ENCODE measurements at regions not wholly inside any gene's neighbourhood (a gene's known extent, or its start where the extent isn't known, plus 50 kb on each side); places are given as distances from the start of the nearest gene placed in this dataset.

DNA sequence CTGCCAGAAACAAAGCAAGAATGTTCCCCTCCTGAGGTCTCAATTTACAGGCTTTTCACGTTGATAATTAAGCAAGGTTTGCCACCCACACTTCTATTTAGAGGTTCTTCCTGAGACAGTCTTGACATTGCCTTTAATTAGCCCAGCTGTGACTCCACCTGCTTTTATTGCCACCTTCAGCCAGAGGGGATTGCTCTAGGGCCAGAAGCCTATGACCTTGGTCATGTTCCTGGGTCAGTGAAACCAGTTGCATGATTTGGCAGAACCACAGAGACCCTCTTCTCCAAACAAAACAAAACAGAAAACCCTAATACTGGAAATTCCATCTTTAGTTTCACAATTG, 89.8 kb downstream of the APIP start:
- no peaks in the 10 kb centered on the region for H3K36me3 Mint-ChIP-seq (ENCODE audit: low read depth)

GRCh38 chr11:34825670-34826383, 90.4 kb downstream of the APIP start:
- H3K4me3 ChIP-seq (ENCODE audit: low read length): no peak overlapping the region
- H3K27ac Mint-ChIP-seq: no peak overlapping the region
- H3K27me3 Mint-ChIP-seq: peaks cover 4% of the 10 kb centered on the region
- no peaks in the 10 kb centered on the region for H3K9me3 ChIP-seq (ENCODE audit: control insufficient read depth in 1 of 2, insufficient read depth in 1 of 2, low read length in 2 of 2)
- no peak for ATAC-seq (ENCODE audit: poor library complexity)
- TF ChIP-seq, protein P1, sequence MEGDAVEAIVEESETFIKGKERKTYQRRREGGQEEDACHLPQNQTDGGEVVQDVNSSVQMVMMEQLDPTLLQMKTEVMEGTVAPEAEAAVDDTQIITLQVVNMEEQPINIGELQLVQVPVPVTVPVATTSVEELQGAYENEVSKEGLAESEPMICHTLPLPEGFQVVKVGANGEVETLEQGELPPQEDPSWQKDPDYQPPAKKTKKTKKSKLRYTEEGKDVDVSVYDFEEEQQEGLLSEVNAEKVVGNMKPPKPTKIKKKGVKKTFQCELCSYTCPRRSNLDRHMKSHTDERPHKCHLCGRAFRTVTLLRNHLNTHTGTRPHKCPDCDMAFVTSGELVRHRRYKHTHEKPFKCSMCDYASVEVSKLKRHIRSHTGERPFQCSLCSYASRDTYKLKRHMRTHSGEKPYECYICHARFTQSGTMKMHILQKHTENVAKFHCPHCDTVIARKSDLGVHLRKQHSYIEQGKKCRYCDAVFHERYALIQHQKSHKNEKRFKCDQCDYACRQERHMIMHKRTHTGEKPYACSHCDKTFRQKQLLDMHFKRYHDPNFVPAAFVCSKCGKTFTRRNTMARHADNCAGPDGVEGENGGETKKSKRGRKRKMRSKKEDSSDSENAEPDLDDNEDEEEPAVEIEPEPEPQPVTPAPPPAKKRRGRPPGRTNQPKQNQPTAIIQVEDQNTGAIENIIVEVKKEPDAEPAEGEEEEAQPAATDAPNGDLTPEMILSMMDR (IDR thresholded peaks at IDR 0.05): no peak
- no peaks in the 10 kb centered on the region for H3K36me3 ChIP-seq (ENCODE audit: insufficient read depth, low read length)
- no peaks in the 10 kb centered on the region for H3K36me3 Mint-ChIP-seq (ENCODE audit: low read depth)
- peaks cover 2% of the 10 kb centered on the region for H3K4me1 Mint-ChIP-seq (ENCODE audit: low read depth)
- H3K9me3 Mint-ChIP-seq: no peaks in the 10 kb centered on the region
- DNase-seq: no peak
- POLR2A ChIA-PET: no interaction called here
- H3K4me1 ChIP-seq (ENCODE audit: insufficient read depth, low read length): no peaks in the 10 kb centered on the region
- no peak overlapping the region for H3K4me3 Mint-ChIP-seq
- no peak overlapping the region for H3K27ac ChIP-seq (ENCODE audit: low read depth in 1 of 2, low read length in 2 of 2)
- CTCF ChIA-PET: no interaction called here
- intact Hi-C loops (cut with DNase I, micrococcal nuclease): no loop called here
- H3K27me3 ChIP-seq (ENCODE audit: control insufficient read depth in 1 of 2, insufficient read depth in 2 of 2, low read length in 2 of 2): peaks cover 0 to 10% of the 10 kb centered on the region in 2 experiments

More for the DNA sequence above, 89.8 kb downstream of the APIP start:
- no peak for DNase-seq
- Histone ChIP-seq H3K4me1 (ENCODE audit: insufficient read depth, low read length) (no peaks in the 10 kb centered on the region), H3K9me3 (ENCODE audit: control insufficient read depth in 1 of 2, insufficient read depth in 1 of 2, low read length in 2 of 2) (no peaks in the 10 kb centered on the region), H3K27me3 (ENCODE audit: control insufficient read depth in 1 of 2, insufficient read depth in 2 of 2, low read length in 2 of 2) (peaks cover 0 to 10% of the 10 kb centered on the region in 2 experiments), H3K27ac (ENCODE audit: low read depth in 1 of 2, low read length in 2 of 2) (no peak overlapping the region), H3K36me3 (ENCODE audit: insufficient read depth, low read length) (no peaks in the 10 kb centered on the region), H3K4me3 (ENCODE audit: low read length) (no peak overlapping the region)
- H3K4me1 Mint-ChIP-seq (ENCODE audit: low read depth): no peaks in the 10 kb centered on the region
- intact Hi-C loops (cut with DNase I, micrococcal nuclease): no loop called here
- ChIA-PET POLR2A (no interaction called here), CTCF (no interaction called here)
- TF ChIP-seq, protein P1 (IDR thresholded peaks at IDR 0.05): no peak
- peaks cover 4% of the 10 kb centered on the region for H3K27me3 Mint-ChIP-seq
- H3K9me3 Mint-ChIP-seq: no peaks in the 10 kb centered on the region
- ATAC-seq (ENCODE audit: poor library complexity): no peak
- no peak overlapping the region for H3K27ac Mint-ChIP-seq
- no peak overlapping the region for H3K4me3 Mint-ChIP-seq

DNA sequence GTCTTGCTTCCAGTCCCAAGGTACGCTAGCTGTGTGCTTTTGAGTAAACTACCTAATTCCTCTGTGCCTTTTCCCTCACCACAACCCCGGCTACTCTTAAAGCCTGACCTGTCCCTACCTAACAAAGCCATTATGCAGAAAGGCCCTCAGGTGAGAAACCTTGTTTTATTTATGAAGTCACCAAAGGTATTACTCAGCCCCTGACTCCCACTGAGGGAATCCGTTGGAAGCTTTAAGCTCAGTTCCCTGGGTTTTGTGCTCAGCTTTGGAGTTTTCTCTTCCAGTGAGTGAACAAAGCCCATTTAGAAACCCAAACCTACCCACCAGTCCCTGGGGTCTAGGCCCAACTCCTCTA, 90.9 kb downstream of the APIP start:
- Mint-ChIP-seq H3K4me1 (ENCODE audit: low read depth) (peaks cover 8% of the 10 kb centered on the region), H3K27ac (no peak overlapping the region), H3K9me3 (no peaks in the 10 kb centered on the region), H3K27me3 (peaks cover 4% of the 10 kb centered on the region), H3K36me3 (ENCODE audit: low read depth) (no peaks in the 10 kb centered on the region), H3K4me3 (no peak overlapping the region)
- peaks cover 2% of the 10 kb centered on the region for H3K4me1 ChIP-seq (ENCODE audit: insufficient read depth, low read length)
- ATAC-seq (ENCODE audit: poor library complexity) (no peak), DNase-seq (no peak)
- ChIA-PET CTCF (no interaction called here), POLR2A (no interaction called here)
- intact Hi-C loops (cut with DNase I, micrococcal nuclease): no loop called here
- TF ChIP-seq, protein P1 (IDR thresholded peaks at IDR 0.05): no peak
- no peaks in the 10 kb centered on the region for H3K9me3 ChIP-seq (ENCODE audit: control insufficient read depth in 1 of 2, insufficient read depth in 1 of 2, low read length in 2 of 2)
- H3K27ac ChIP-seq (ENCODE audit: low read depth in 1 of 2, low read length in 2 of 2): no peak overlapping the region
- no peak overlapping the region for H3K4me3 ChIP-seq (ENCODE audit: low read length)
- no peaks in the 10 kb centered on the region for H3K36me3 ChIP-seq (ENCODE audit: insufficient read depth, low read length)
- peaks cover 0 to 10% of the 10 kb centered on the region in 2 experiments for H3K27me3 ChIP-seq (ENCODE audit: control insufficient read depth in 1 of 2, insufficient read depth in 2 of 2, low read length in 2 of 2)

Measured in CD4-positive, alpha-beta T cell (primary cell).